ENCODE measurements at regions not wholly inside any gene's neighbourhood (a gene's known extent, or its start where the extent isn't known, plus 50 kb on each side); places are given as distances from the start of the nearest gene placed in this dataset.
"Not testable (repeated sequence)": the region's sequence is repeated elsewhere in the genome, so short reads cannot be mapped to it uniquely, and the experiment has no call there.

- not testable (repeated sequence) for DNase-seq
Measured at GRCh38 chr6:86872810-86873209, 64.5 kb upstream of the HTR1E start.

- no peak for DNase-seq
Measured at GRCh38 chr6:86871681-86872080, 65.6 kb upstream of the HTR1E start.

- no peak for DNase-seq
Measured at GRCh38 chr6:86869500-86869899, 67.8 kb upstream of the HTR1E start.

- no peak for DNase-seq
Measured at GRCh38 chr6:86859513-86859912, 77.8 kb upstream of the HTR1E start.

- no peak for DNase-seq
Measured at GRCh38 chr6:86858970-86859369, 78.4 kb upstream of the HTR1E start.

- no peak for DNase-seq
Measured at GRCh38 chr6:86857783-86858182, 79.5 kb upstream of the HTR1E start.

GRCh38 chr6:86856937-86857563 is 80.3 kb upstream of the HTR1E start:
- peak in 1 of 4 experiments; percentile 1 for DNase-seq

- no peak for DNase-seq
Measured at GRCh38 chr6:86856379-86856778, 80.9 kb upstream of the HTR1E start.

GRCh38 chr6:86848986-86849385 is 88.3 kb upstream of the HTR1E start:
- no peak for DNase-seq

GRCh38 chr6:86832686-86833085 is 104.6 kb upstream of the HTR1E start:
- no peak for DNase-seq

GRCh38 chr6:86825436-86825835 is 111.9 kb upstream of the HTR1E start:
- no peak for DNase-seq

- DNase-seq, result no peak
Measured at GRCh38 chr6:86822747-86823146, 114.6 kb upstream of the HTR1E start.

GRCh38 chr6:86820750-86821149 is 116.6 kb upstream of the HTR1E start:
- no peak for DNase-seq

GRCh38 chr6:86793649-86794048 is 143.7 kb upstream of the HTR1E start:
- DNase-seq, result no peak

GRCh38 chr6:86791476-86791875 is 145.9 kb upstream of the HTR1E start:
- no peak for DNase-seq

- no peak for DNase-seq
Measured at GRCh38 chr6:86789779-86790411, 147.4 kb upstream of the HTR1E start.

GRCh38 chr6:86782328-86782727 is 155.0 kb upstream of the HTR1E start:
- no peak for DNase-seq

- DNase-seq, result no peak
Measured at GRCh38 chr6:86780923-86781322, 156.4 kb upstream of the HTR1E start.

GRCh38 chr6:86775893-86776292 is 161.4 kb upstream of the HTR1E start:
- DNase-seq, result no peak

- DNase-seq, result no peak
Measured at GRCh38 chr6:86765211-86765610, 172.1 kb upstream of the HTR1E start.

GRCh38 chr6:86759953-86760352 is 177.4 kb upstream of the HTR1E start:
- DNase-seq, result not testable (repeated sequence)

GRCh38 chr6:86756640-86757229 is 180.6 kb upstream of the HTR1E start:
- DNase-seq, result no peak

- no peak for DNase-seq
Measured at GRCh38 chr6:86744048-86744447, 193.3 kb upstream of the HTR1E start.

GRCh38 chr6:86738078-86738477 is 199.2 kb upstream of the HTR1E start:
- DNase-seq, result no peak

- not testable (repeated sequence) for DNase-seq
Measured at GRCh38 chr6:86731631-86732030, 205.7 kb upstream of the HTR1E start.

All from activated CD4-positive, CD25-positive, alpha-beta regulatory T cell (primary cell).